HL-60 (cell line): ENCODE measurements at regions not wholly inside any gene's neighbourhood (a gene's known extent, or its start where the extent isn't known, plus 50 kb on each side); places are given as distances from the start of the nearest gene placed in this dataset.

Experiments
- DNase-seq, 2 experiments: peaks; one replicate each; pipeline ENCODE4 v3.0.0-alpha.2; 2010 to 2020; ENCODE audit warnings: low read depth in 1 of 2, low spot score in 1 of 2
- H3K27ac ChIP-seq: fragments of 250-450 bp; sonication (Bioruptor Pico); replicated peaks from 2 replicates; pipeline ENCODE4 v1.5.1; 2020; ENCODE audit warnings: mild to moderate bottlenecking, moderate library complexity
- H3K27me3 ChIP-seq: fragments of 250-450 bp; sonication (Bioruptor Pico); 2 replicates; pipeline ENCODE4 v1.5.1; 2021; ENCODE audit warnings: mild to moderate bottlenecking, moderate library complexity; ENCODE audit not compliant: insufficient read depth, poor library complexity, severe bottlenecking
- H3K4me3 ChIP-seq: replicated peaks from 2 replicates; pipeline ENCODE4 v1.5.1; 2011; ENCODE audit warnings: mild to moderate bottlenecking, control low read depth, low read length; ENCODE audit not compliant: insufficient read depth
- CTCF ChIP-seq: IDR thresholded peaks from one replicate; pipeline ENCODE4 v1.5.1; 2011; ENCODE audit warnings: low read length, control low read depth, inconsistent platforms; ENCODE audit not compliant: insufficient read depth
- GABPA ChIP-seq: IDR thresholded peaks from 2 replicates; pipeline ENCODE4 v1.6.1; 2012; ENCODE audit warnings: low read depth
- POLR2AphosphoS5 ChIP-seq: IDR thresholded peaks from 2 replicates; pipeline ENCODE4 v1.6.1; 2012; ENCODE audit warnings: low read depth
- REST ChIP-seq: IDR thresholded peaks from 2 replicates; pipeline ENCODE4 v1.6.1; 2012; ENCODE audit warnings: low read depth; ENCODE audit not compliant: insufficient replicate concordance
- SPI1 ChIP-seq: IDR thresholded peaks from 2 replicates; pipeline ENCODE4 v1.6.1; 2012; ENCODE audit warnings: low read depth, mild to moderate bottlenecking, borderline replicate concordance

GRCh38 chrX:106300656-106301055 lies 132.6 kb downstream of the PWWP3B start:
- Histone ChIP-seq H3K4me3 (no peak overlapping the region), H3K27ac (no peak overlapping the region), H3K27me3 (no peaks in the 10 kb centered on the region)
- TF ChIP-seq CTCF: no peak
- no peak for TF ChIP-seq SPI1
- no peak for TF ChIP-seq POLR2AphosphoS5
- no peak for DNase-seq

DNA sequence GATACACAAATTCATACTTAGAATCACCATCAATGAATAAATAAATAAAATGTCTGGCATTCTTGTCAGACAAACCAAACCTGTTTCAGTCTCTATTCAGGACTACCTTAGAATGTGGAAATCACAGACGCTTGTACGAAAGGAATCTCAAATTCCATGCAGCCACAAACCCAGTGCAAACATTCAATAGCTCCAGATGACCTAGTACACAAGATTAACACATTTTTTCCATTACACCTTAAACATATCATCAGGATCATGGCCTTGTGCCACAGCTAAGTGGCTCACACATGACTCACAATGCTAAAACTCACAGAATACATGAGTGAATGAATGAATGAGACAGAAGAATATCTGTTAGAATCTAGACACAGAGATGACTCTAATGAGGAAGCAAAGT lies 134.2 kb downstream of the PWWP3B start:
- no peak for TF ChIP-seq SPI1
- TF ChIP-seq POLR2AphosphoS5: no peak
- TF ChIP-seq CTCF: no peak
- no peak for TF ChIP-seq GABPA
- no peak for TF ChIP-seq REST
- no peaks in the 10 kb centered on the region for H3K27me3 ChIP-seq
- H3K4me3 ChIP-seq: no peak overlapping the region
- H3K27ac ChIP-seq: no peak overlapping the region
- DNase-seq: no peak

GRCh38 chrX:106306391-106306947 lies 138.4 kb downstream of the PWWP3B start:
- no peak for DNase-seq
- no peak overlapping the region for H3K27ac ChIP-seq
- TF ChIP-seq GABPA (no peak), POLR2AphosphoS5 (no peak), SPI1 (no peak), REST (no peak), CTCF (no peak)
- no peaks in the 10 kb centered on the region for H3K27me3 ChIP-seq
- H3K4me3 ChIP-seq: no peak overlapping the region

GRCh38 chrX:106323357-106323756 lies 155.3 kb downstream of the PWWP3B start:
- no peak for DNase-seq
- Histone ChIP-seq H3K27ac (no peak overlapping the region), H3K27me3 (no peaks in the 10 kb centered on the region), H3K4me3 (no peak overlapping the region)
- TF ChIP-seq POLR2AphosphoS5: no peak
- TF ChIP-seq CTCF: no peak
- TF ChIP-seq GABPA: no peak
- no peak for TF ChIP-seq SPI1
- no peak for TF ChIP-seq REST
